Epithelial cell of esophagus (primary cell): ENCODE measurements at regions not wholly inside any gene's neighbourhood (a gene's known extent, or its start where the extent isn't known, plus 50 kb on each side); places are given as distances from the start of the nearest gene placed in this dataset.

ENCODE experiments used
- DNase-seq: peaks from one replicate; pipeline ENCODE4 v3.0.0; 2010; ENCODE audit warnings: low read depth
- H3K4me3 ChIP-seq: 2 replicates; pipeline ENCODE4 v1.5.1; 2011; ENCODE audit warnings: mild to moderate bottlenecking, low read length, control low read depth
- TF ChIP-seq, protein P1 (sequence below): IDR thresholded peaks from 2 replicates; pipeline ENCODE4 v1.5.1; 2011; ENCODE audit warnings: low read depth, mild to moderate bottlenecking, low read length, control low read depth, inconsistent platforms; ENCODE audit not compliant: insufficient read depth; ENCODE audit errors: missing control alignments

DNA sequence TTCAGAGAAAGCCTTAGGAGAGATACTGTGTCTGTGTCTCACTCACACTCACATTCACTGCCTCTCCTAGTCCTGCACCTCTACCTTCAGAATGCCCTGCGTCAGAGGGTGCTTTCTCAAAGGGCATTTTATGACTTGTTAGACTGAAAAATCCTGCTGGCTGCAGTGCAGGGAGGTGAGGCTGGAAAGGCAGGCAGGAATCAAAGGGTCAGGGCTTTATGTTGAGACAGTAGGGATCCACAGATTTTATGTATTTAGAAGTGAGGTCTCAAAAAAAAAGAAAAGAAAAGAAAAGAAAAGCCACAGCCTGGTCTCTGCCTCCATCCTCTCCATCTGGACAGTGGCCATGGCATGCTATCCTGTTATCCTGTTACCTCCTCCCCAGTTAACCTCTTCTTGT is 936.0 kb upstream of the SLC10A2 start:
- H3K4me3 ChIP-seq = no peak overlapping the region
- TF ChIP-seq, protein P1, sequence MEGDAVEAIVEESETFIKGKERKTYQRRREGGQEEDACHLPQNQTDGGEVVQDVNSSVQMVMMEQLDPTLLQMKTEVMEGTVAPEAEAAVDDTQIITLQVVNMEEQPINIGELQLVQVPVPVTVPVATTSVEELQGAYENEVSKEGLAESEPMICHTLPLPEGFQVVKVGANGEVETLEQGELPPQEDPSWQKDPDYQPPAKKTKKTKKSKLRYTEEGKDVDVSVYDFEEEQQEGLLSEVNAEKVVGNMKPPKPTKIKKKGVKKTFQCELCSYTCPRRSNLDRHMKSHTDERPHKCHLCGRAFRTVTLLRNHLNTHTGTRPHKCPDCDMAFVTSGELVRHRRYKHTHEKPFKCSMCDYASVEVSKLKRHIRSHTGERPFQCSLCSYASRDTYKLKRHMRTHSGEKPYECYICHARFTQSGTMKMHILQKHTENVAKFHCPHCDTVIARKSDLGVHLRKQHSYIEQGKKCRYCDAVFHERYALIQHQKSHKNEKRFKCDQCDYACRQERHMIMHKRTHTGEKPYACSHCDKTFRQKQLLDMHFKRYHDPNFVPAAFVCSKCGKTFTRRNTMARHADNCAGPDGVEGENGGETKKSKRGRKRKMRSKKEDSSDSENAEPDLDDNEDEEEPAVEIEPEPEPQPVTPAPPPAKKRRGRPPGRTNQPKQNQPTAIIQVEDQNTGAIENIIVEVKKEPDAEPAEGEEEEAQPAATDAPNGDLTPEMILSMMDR = no peak
- DNase-seq = no peak

DNA sequence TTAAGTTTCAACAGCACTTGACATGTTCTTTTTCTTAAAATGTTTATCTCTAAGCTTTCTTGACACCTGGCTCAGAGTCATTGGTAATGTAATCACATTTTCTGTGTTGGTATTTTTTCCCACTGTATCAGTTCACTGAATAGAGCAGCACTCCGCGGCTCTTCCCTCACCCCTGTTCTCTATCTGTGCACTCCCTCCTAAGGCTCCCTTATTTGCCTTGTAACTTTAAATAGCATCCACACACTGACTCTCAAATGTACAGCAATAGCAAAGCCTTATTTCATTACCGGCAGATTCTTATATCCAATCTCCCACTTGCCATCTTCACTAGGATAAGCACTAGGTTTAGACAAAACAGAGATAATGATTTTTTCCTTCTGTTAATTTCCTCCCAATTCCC is 935.5 kb upstream of the SLC10A2 start:
- TF ChIP-seq, protein P1 = no peak
- H3K4me3 ChIP-seq = no peak overlapping the region
- DNase-seq = no peak

DNA sequence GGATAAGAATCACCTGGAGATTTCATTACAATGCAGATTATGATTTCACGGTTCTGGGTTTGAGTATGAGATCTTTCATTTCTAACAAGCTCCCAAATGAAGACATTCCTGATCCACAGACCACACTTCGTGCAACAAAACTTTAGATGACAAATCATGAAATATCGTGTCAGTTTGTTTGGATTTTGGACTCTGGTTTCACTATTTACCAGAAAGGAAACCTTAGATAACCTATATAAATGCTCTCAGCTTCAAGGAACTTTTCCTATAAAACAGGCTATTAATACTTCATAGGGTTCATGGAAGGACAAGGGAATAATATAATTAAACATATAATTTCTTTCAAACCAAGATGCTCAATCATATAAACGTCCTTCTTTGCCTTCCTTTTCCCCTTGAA is 930.5 kb upstream of the SLC10A2 start:
- no peak overlapping the region for H3K4me3 ChIP-seq
- DNase-seq = no peak
- TF ChIP-seq, protein P1 = no peak

DNA sequence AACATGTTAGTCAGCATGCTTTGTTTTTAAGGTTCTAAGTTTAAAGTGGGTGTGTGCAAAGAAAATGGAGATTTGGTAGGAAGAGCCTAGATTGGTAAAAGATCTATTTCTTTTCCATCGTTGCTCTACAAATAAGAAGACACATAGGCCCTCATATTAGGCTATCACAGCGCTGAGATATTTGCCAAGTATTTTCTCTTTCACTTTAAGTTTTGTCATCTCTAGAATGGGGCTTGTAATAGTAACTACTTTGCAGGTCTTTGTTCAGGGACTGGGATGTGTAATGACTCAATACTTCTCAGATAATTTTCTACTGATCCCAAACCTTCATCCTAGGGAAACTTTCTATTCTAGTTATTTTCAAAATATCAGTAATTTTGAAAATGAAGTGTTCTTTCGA is 917.7 kb upstream of the SLC10A2 start:
- H3K4me3 ChIP-seq = no peak overlapping the region
- TF ChIP-seq, protein P1 = no peak
- no peak for DNase-seq

DNA sequence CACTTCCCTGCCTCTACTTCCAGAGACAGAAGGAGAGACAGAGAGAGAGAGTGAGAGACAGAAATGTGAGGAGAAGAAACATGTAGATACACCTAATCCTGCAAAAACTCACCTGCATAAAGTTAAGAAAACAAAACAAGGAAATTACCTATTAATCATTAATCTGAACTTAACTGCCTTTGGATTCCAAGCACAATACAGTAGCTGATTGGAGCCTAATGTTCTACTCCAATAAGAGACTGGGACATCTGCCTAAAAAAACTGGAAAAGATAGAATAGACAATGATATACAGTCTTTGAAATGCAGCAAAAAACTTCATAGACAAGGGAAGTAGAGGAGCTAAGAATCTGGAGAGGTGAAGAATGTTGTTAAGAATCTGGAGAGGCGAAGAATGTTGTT is 910.2 kb upstream of the SLC10A2 start:
- no peak for DNase-seq
- TF ChIP-seq, protein P1 = no peak
- H3K4me3 ChIP-seq = no peak overlapping the region

DNA sequence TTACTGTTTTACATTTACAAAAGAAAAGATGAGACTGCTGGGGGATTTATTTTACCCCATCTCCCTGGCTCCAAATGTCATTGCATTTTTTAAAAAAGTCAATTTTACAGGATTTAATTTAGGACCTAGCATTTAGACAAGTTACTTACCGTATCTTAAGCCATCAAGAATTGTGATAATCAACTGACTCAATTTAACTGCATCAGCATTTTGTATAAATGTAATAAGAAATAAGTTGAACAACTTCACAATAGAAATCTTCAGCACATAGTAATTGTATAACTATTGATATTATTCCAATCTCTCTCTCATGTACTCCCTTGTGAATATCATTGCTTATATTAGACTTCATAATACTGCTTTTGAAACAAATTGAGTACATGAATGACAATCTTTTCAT is 907.5 kb upstream of the SLC10A2 start:
- TF ChIP-seq, protein P1 = no peak
- no peak overlapping the region for H3K4me3 ChIP-seq
- DNase-seq = no peak

DNA sequence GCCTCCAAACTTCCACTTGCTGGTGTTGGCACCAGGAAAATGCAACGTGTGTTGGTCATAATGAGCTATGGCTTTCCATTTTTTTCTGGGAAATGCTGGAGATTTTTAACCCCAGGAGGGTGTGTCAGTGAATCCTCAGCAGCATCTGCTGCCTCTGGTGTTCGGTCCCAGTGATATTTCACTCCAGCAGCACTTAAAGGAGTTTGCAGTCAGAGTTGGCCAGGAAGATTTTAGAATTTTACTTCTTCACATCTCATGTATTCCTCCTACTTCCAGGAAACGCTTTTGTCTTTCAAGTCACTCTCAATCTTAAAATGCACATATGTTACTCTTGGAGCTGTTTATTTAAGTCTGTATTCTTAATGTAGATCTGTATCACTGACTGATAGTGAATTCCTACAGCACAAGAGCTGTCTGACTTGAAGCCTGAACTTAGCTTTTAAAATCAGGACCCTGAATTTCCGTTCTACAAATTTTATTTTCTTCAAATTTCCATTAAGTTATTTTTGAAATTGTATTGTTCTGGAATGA is 903.4 kb upstream of the SLC10A2 start:
- no peak for DNase-seq
- TF ChIP-seq, protein P1 = no peak

More for the DNA sequence above, 903.4 kb upstream of the SLC10A2 start:
- no peak overlapping the region for H3K4me3 ChIP-seq
